ENCODE measurements at regions not wholly inside any gene's neighbourhood (a gene's known extent, or its start where the extent isn't known, plus 50 kb on each side); places are given as distances from the start of the nearest gene placed in this dataset.
"Not testable (repeated sequence)": the region's sequence is repeated elsewhere in the genome, so short reads cannot be mapped to it uniquely, and the experiment has no call there.

GRCh38 chr3:21955406-21955805 is 204.4 kb upstream of the ZNF385D start:
- ChIA-PET POLR2A (interaction anchor here (1.4 kb wide), 1 partner anchor 12 kb away, joined by 3 read pairs; no protein-coding TSS in a partner anchor), CTCF (no interaction called here)
- BruUV-seq (replicated peaks), result no TSS peak
- no peaks in the 10 kb centered on the region for H3K36me3 Mint-ChIP-seq (ENCODE audit: insufficient read depth, unreplicated experiment)
- no peak overlapping the region for H3K27ac Mint-ChIP-seq (ENCODE audit: low read depth, unreplicated experiment)
- H3K4me1 Mint-ChIP-seq (ENCODE audit: insufficient read depth, unreplicated experiment), result peaks cover 19% of the 10 kb centered on the region
- TF ChIP-seq, protein P1, sequence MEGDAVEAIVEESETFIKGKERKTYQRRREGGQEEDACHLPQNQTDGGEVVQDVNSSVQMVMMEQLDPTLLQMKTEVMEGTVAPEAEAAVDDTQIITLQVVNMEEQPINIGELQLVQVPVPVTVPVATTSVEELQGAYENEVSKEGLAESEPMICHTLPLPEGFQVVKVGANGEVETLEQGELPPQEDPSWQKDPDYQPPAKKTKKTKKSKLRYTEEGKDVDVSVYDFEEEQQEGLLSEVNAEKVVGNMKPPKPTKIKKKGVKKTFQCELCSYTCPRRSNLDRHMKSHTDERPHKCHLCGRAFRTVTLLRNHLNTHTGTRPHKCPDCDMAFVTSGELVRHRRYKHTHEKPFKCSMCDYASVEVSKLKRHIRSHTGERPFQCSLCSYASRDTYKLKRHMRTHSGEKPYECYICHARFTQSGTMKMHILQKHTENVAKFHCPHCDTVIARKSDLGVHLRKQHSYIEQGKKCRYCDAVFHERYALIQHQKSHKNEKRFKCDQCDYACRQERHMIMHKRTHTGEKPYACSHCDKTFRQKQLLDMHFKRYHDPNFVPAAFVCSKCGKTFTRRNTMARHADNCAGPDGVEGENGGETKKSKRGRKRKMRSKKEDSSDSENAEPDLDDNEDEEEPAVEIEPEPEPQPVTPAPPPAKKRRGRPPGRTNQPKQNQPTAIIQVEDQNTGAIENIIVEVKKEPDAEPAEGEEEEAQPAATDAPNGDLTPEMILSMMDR (IDR thresholded peaks at IDR 0.05; ENCODE audit: unreplicated experiment), result no peak
- no peaks in the 10 kb centered on the region for H3K27me3 Mint-ChIP-seq (ENCODE audit: insufficient read depth, unreplicated experiment)
- intact Hi-C loops (cut with micrococcal nuclease), result no loop called here
- peak overlapping the region; percentile 17 for H3K4me3 Mint-ChIP-seq (ENCODE audit: unreplicated experiment)
- peak; percentile 48 for DNase-seq (ENCODE audit: unreplicated experiment)
- H3K9me3 Mint-ChIP-seq (ENCODE audit: unreplicated experiment), result no peaks in the 10 kb centered on the region

DNA sequence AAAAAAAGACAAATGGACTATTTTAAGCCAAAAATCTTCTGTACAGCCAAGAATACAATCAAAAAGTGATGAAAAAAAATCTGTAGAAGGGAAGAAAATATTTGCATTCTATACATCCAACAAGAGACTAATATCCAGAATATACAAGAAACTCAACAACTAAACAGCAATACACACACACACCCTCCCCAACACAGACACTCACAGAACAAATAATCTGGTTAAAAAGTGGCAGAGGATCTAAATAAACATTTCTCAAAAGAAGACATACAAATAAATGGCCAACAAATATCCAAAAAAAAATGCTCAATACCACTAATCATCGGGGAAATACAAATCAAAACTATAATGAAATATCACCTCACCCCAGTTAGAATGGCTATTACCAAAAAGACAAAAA is 209.0 kb upstream of the ZNF385D start:
- Mint-ChIP-seq H3K4me3 (ENCODE audit: unreplicated experiment) (no peak overlapping the region), H3K36me3 (ENCODE audit: insufficient read depth, unreplicated experiment) (no peaks in the 10 kb centered on the region), H3K27ac (ENCODE audit: low read depth, unreplicated experiment) (no peak overlapping the region), H3K4me1 (ENCODE audit: insufficient read depth, unreplicated experiment) (peaks cover 28% of the 10 kb centered on the region), H3K9me3 (ENCODE audit: unreplicated experiment) (no peaks in the 10 kb centered on the region), H3K27me3 (ENCODE audit: insufficient read depth, unreplicated experiment) (no peaks in the 10 kb centered on the region)
- intact Hi-C loops (cut with micrococcal nuclease), result no loop called here
- ChIA-PET CTCF (no interaction called here), POLR2A (no interaction called here)
- no TSS peak for BruUV-seq (replicated peaks)
- DNase-seq (ENCODE audit: unreplicated experiment), result no peak
- TF ChIP-seq, protein P1 (IDR thresholded peaks at IDR 0.05; ENCODE audit: unreplicated experiment), result no peak

GRCh38 chr3:21962456-21962855 is 211.4 kb upstream of the ZNF385D start:
- Mint-ChIP-seq H3K27ac (ENCODE audit: low read depth, unreplicated experiment) (peak overlapping the region; percentile 2), H3K27me3 (ENCODE audit: insufficient read depth, unreplicated experiment) (no peaks in the 10 kb centered on the region), H3K9me3 (ENCODE audit: unreplicated experiment) (no peaks in the 10 kb centered on the region), H3K4me1 (ENCODE audit: insufficient read depth, unreplicated experiment) (peaks cover 28% of the 10 kb centered on the region), H3K36me3 (ENCODE audit: insufficient read depth, unreplicated experiment) (no peaks in the 10 kb centered on the region), H3K4me3 (ENCODE audit: unreplicated experiment) (no peak overlapping the region)
- CTCF ChIA-PET, result no interaction called here
- peak; percentile 48 for DNase-seq (ENCODE audit: unreplicated experiment)
- BruUV-seq (replicated peaks), result no TSS peak
- intact Hi-C loops (cut with micrococcal nuclease), result no loop called here
- POLR2A ChIA-PET, result no interaction called here
- TF ChIP-seq, protein P1 (IDR thresholded peaks at IDR 0.05; ENCODE audit: unreplicated experiment), result no peak

- Mint-ChIP-seq H3K9me3 (ENCODE audit: unreplicated experiment) (peaks cover 13% of the 10 kb centered on the region), H3K4me1 (ENCODE audit: insufficient read depth, unreplicated experiment) (peaks cover 19% of the 10 kb centered on the region)
- BruUV-seq (replicated peaks); H3K36me3 Mint-ChIP-seq (ENCODE audit: insufficient read depth, unreplicated experiment); intact Hi-C loops (cut with micrococcal nuclease); H3K27me3 Mint-ChIP-seq (ENCODE audit: insufficient read depth, unreplicated experiment); DNase-seq (ENCODE audit: unreplicated experiment); H3K27ac Mint-ChIP-seq (ENCODE audit: low read depth, unreplicated experiment); CTCF ChIA-PET; H3K4me3 Mint-ChIP-seq (ENCODE audit: unreplicated experiment): not testable (repeated sequence)
- POLR2A ChIA-PET, result interaction anchor here (0.8 to 1.0 kb wide), 2 partner anchors 11 to 1045 kb away, joined by 3 read pairs; no protein-coding TSS in a partner anchor
These were observed 215.4 kb upstream of the ZNF385D start for GRCh38 chr3:21966457-21966856.

GRCh38 chr3:21979706-21980105 is 228.7 kb upstream of the ZNF385D start:
- Mint-ChIP-seq H3K4me1 (ENCODE audit: insufficient read depth, unreplicated experiment) (peaks cover 9% of the 10 kb centered on the region), H3K27me3 (ENCODE audit: insufficient read depth, unreplicated experiment) (no peaks in the 10 kb centered on the region), H3K9me3 (ENCODE audit: unreplicated experiment) (peaks cover 8% of the 10 kb centered on the region), H3K36me3 (ENCODE audit: insufficient read depth, unreplicated experiment) (no peaks in the 10 kb centered on the region), H3K4me3 (ENCODE audit: unreplicated experiment) (no peak overlapping the region), H3K27ac (ENCODE audit: low read depth, unreplicated experiment) (peak overlapping the region; percentile 80)
- ChIA-PET POLR2A (interaction anchor here (0.7 kb wide), 1 partner anchor 138 kb away, joined by 3 read pairs; no protein-coding TSS in a partner anchor), CTCF (interaction anchor here (0.8 to 0.9 kb wide), 2 partner anchors 12 to 28 kb away, joined by 3 read pairs; no protein-coding TSS in a partner anchor)
- BruUV-seq (replicated peaks), result no TSS peak
- intact Hi-C loops (cut with micrococcal nuclease), result no loop called here
- DNase-seq (ENCODE audit: unreplicated experiment), result peak; percentile 55
- TF ChIP-seq, protein P1 (IDR thresholded peaks at IDR 0.05; ENCODE audit: unreplicated experiment), result no peak

Measured in MCF 10A (cell line).